ENCODE measurements at regions not wholly inside any gene's neighbourhood (a gene's known extent, or its start where the extent isn't known, plus 50 kb on each side); places are given as distances from the start of the nearest gene placed in this dataset.

DNA sequence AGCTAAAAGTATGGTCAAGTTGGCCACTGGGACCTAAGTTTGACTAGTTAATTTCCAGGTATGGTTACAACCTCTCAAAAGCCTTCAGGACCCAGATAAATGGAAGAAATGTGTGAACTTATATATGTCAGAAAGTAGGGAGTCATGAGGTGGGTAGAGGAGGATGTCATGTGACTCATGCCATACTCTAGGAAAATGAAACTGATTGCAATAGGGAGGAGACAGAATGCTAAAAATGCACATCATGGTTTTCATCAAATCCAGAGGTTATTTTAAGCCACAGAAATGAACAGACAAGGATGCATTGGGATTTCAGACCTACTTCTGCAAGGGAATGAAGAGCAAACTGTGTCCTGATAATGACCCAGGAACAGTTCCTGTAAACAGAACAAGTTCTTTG is 310.0 kb downstream of the EDEM1 start:
- H3K4me2 ChIP-seq (ENCODE audit: insufficient read depth, low read length) = no peak overlapping the region
- TF ChIP-seq EZH2 (IDR thresholded peaks at IDR 0.05; ENCODE audit: borderline replicate concordance, low read depth, low read length, severe bottlenecking) = no peak
- TF ChIP-seq, protein P1, sequence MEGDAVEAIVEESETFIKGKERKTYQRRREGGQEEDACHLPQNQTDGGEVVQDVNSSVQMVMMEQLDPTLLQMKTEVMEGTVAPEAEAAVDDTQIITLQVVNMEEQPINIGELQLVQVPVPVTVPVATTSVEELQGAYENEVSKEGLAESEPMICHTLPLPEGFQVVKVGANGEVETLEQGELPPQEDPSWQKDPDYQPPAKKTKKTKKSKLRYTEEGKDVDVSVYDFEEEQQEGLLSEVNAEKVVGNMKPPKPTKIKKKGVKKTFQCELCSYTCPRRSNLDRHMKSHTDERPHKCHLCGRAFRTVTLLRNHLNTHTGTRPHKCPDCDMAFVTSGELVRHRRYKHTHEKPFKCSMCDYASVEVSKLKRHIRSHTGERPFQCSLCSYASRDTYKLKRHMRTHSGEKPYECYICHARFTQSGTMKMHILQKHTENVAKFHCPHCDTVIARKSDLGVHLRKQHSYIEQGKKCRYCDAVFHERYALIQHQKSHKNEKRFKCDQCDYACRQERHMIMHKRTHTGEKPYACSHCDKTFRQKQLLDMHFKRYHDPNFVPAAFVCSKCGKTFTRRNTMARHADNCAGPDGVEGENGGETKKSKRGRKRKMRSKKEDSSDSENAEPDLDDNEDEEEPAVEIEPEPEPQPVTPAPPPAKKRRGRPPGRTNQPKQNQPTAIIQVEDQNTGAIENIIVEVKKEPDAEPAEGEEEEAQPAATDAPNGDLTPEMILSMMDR (IDR thresholded peaks at IDR 0.05; ENCODE audit: borderline replicate concordance, extremely low read depth, low read length, poor library complexity, severe bottlenecking) = no peak
- no peak overlapping the region for H2AFZ ChIP-seq (ENCODE audit: low read depth, low read length)

DNA sequence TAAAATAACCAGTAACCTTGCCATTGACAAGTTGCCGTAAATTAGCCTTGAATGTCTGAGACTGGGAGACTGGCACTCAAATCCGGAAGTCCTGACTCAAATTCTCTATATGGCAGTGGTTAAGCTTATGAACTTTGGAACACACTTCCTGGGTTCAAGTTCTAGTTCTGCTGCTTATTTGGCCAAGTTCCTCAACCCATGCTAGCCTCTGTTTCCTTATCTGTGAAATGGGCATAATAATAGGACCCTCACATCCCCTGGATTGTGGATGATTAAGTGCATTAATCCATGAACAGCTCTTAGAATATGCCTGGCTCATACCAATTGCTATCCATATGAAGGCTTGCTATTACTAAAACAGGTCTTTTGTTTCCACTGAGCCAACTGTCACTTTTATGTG is 311.5 kb downstream of the EDEM1 start:
- H3K27me3 ChIP-seq (ENCODE audit: insufficient read depth, low read length, poor library complexity) = no peaks in the 10 kb centered on the region
- ATAC-seq (ENCODE audit: insufficient read depth, low read depth) = no peak
- H3K4me2 ChIP-seq (ENCODE audit: insufficient read depth, low read length) = no peak overlapping the region

More for the DNA sequence above, 310.0 kb downstream of the EDEM1 start:
- no peak overlapping the region for H3K27ac ChIP-seq (ENCODE audit: low read length)
- no peaks in the 10 kb centered on the region for H3K4me1 ChIP-seq (ENCODE audit: insufficient read depth, low read length)
- DNase-seq (no peak), ATAC-seq (ENCODE audit: insufficient read depth, low read depth) (no peak)
- H3K4me3 ChIP-seq (ENCODE audit: low read depth in 1 of 2, low read length in 2 of 2) = no peak overlapping the region
- H3K27me3 ChIP-seq (ENCODE audit: insufficient read depth, low read length, poor library complexity) = no peaks in the 10 kb centered on the region
- no peaks in the 10 kb centered on the region for H3K36me3 ChIP-seq (ENCODE audit: insufficient read depth, low read length)
- H3K9ac ChIP-seq (ENCODE audit: low read depth, low read length) = no peak overlapping the region
- H4K20me1 ChIP-seq (ENCODE audit: insufficient read depth, low read length) = no peaks in the 10 kb centered on the region
- no peaks in the 10 kb centered on the region for H3K9me3 ChIP-seq (ENCODE audit: insufficient read depth, low read length, severe bottlenecking)
- H3K79me2 ChIP-seq (ENCODE audit: insufficient read depth, low read length) = no peaks in the 10 kb centered on the region

DNA sequence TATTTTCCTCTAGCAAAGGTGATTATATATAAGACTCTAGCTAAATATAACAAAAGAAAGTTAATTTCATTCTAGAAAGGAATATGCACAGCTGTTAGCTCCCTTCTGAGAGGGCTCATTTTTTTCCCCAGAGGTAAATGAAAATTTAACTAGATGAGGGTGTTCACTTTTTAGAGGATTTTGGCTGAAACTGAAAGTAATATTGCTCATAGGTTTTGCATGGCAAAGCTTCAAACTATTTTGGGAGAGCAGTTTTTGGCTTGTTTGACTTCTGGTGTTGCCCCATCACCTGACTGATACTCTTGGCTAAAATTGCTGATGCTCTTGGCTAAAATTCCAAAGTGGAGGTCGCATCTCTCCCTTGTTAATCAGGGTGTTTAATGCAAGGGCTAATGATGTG is 311.9 kb downstream of the EDEM1 start:
- H3K27me3 ChIP-seq (ENCODE audit: insufficient read depth, low read length, poor library complexity) = no peaks in the 10 kb centered on the region
- no peak overlapping the region for H2AFZ ChIP-seq (ENCODE audit: low read depth, low read length)
- H3K4me2 ChIP-seq (ENCODE audit: insufficient read depth, low read length) = no peak overlapping the region
- H3K79me2 ChIP-seq (ENCODE audit: insufficient read depth, low read length) = no peaks in the 10 kb centered on the region
- no peak for TF ChIP-seq EZH2 (IDR thresholded peaks at IDR 0.05; ENCODE audit: borderline replicate concordance, low read depth, low read length, severe bottlenecking)
- TF ChIP-seq, protein P1 (IDR thresholded peaks at IDR 0.05; ENCODE audit: borderline replicate concordance, extremely low read depth, low read length, poor library complexity, severe bottlenecking) = no peak
- no peaks in the 10 kb centered on the region for H3K4me1 ChIP-seq (ENCODE audit: insufficient read depth, low read length)
- no peak for DNase-seq
- no peaks in the 10 kb centered on the region for H3K9me3 ChIP-seq (ENCODE audit: insufficient read depth, low read length, severe bottlenecking)
- H3K27ac ChIP-seq (ENCODE audit: low read length) = no peak overlapping the region
- no peak overlapping the region for H3K4me3 ChIP-seq (ENCODE audit: low read depth in 1 of 2, low read length in 2 of 2)
- H4K20me1 ChIP-seq (ENCODE audit: insufficient read depth, low read length) = no peaks in the 10 kb centered on the region
- no peak overlapping the region for H3K9ac ChIP-seq (ENCODE audit: low read depth, low read length)
- H3K36me3 ChIP-seq (ENCODE audit: insufficient read depth, low read length) = no peaks in the 10 kb centered on the region
- no peak for ATAC-seq (ENCODE audit: insufficient read depth, low read depth)

More for the DNA sequence above, 311.5 kb downstream of the EDEM1 start:
- Histone ChIP-seq H3K4me1 (ENCODE audit: insufficient read depth, low read length) (no peaks in the 10 kb centered on the region), H3K9ac (ENCODE audit: low read depth, low read length) (no peak overlapping the region), H2AFZ (ENCODE audit: low read depth, low read length) (no peak overlapping the region), H3K79me2 (ENCODE audit: insufficient read depth, low read length) (no peaks in the 10 kb centered on the region), H3K9me3 (ENCODE audit: insufficient read depth, low read length, severe bottlenecking) (no peaks in the 10 kb centered on the region), H3K36me3 (ENCODE audit: insufficient read depth, low read length) (no peaks in the 10 kb centered on the region), H4K20me1 (ENCODE audit: insufficient read depth, low read length) (no peaks in the 10 kb centered on the region), H3K27ac (ENCODE audit: low read length) (no peak overlapping the region), H3K4me3 (ENCODE audit: low read depth in 1 of 2, low read length in 2 of 2) (no peak overlapping the region)
- no peak for DNase-seq
- TF ChIP-seq EZH2 (IDR thresholded peaks at IDR 0.05; ENCODE audit: borderline replicate concordance, low read depth, low read length, severe bottlenecking) = no peak
- TF ChIP-seq, protein P1 (IDR thresholded peaks at IDR 0.05; ENCODE audit: borderline replicate concordance, extremely low read depth, low read length, poor library complexity, severe bottlenecking) = no peak

DNA sequence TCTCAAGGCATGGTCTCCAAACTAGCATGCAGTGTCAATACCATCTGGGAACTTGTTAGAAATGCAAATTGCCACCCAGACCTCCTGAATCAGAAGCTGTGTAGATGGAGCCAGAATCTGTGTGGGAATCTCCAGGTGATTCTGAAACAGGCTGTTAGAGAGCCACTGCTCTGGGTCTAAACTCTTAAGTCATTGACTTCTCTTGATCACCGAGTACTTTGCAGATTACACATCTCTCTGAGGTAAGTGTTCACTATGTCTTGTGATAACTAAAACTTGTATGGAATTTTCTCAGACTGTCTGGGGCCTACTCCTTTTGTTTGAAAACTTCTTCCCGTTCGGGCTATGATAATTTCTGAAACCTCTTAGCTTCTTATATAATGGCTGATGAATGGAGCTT is 315.6 kb downstream of the EDEM1 start:
- no peaks in the 10 kb centered on the region for H3K9me3 ChIP-seq (ENCODE audit: insufficient read depth, low read length, severe bottlenecking)
- no peak overlapping the region for H3K27ac ChIP-seq (ENCODE audit: low read length)
- H3K79me2 ChIP-seq (ENCODE audit: insufficient read depth, low read length) = no peaks in the 10 kb centered on the region
- DNase-seq (no peak), ATAC-seq (ENCODE audit: insufficient read depth, low read depth) (no peak)
- no peak overlapping the region for H3K9ac ChIP-seq (ENCODE audit: low read depth, low read length)
- H3K4me3 ChIP-seq (ENCODE audit: low read depth in 1 of 2, low read length in 2 of 2) = no peak overlapping the region
- H3K4me1 ChIP-seq (ENCODE audit: insufficient read depth, low read length) = no peaks in the 10 kb centered on the region
- TF ChIP-seq EZH2 (IDR thresholded peaks at IDR 0.05; ENCODE audit: borderline replicate concordance, low read depth, low read length, severe bottlenecking) = no peak
- TF ChIP-seq, protein P1 (IDR thresholded peaks at IDR 0.05; ENCODE audit: borderline replicate concordance, extremely low read depth, low read length, poor library complexity, severe bottlenecking) = no peak
- H3K36me3 ChIP-seq (ENCODE audit: insufficient read depth, low read length) = no peaks in the 10 kb centered on the region
- H3K4me2 ChIP-seq (ENCODE audit: insufficient read depth, low read length) = no peak overlapping the region
- H2AFZ ChIP-seq (ENCODE audit: low read depth, low read length) = no peak overlapping the region
- H4K20me1 ChIP-seq (ENCODE audit: insufficient read depth, low read length) = no peaks in the 10 kb centered on the region
- H3K27me3 ChIP-seq (ENCODE audit: insufficient read depth, low read length, poor library complexity) = no peaks in the 10 kb centered on the region

All from DND-41 (cell line).